DND-41 (cell line): ENCODE measurements at regions not wholly inside any gene's neighbourhood (a gene's known extent, or its start where the extent isn't known, plus 50 kb on each side); places are given as distances from the start of the nearest gene placed in this dataset.

Experiments
- EZH2 ChIP-seq: IDR thresholded peaks from 3 replicates; pipeline ENCODE4 v1.6.1; 2012; ENCODE audit warnings: borderline replicate concordance, low read depth, mild to moderate bottlenecking, moderate library complexity, low read length, inconsistent platforms; ENCODE audit not compliant: severe bottlenecking
- TF ChIP-seq, protein P1 (sequence below): IDR thresholded peaks from 2 replicates; pipeline ENCODE4 v1.5.1; 2012; ENCODE audit warnings: borderline replicate concordance, low read length, moderate library complexity, mild to moderate bottlenecking; ENCODE audit not compliant: poor library complexity, severe bottlenecking; ENCODE audit errors: extremely low read depth

DNA sequence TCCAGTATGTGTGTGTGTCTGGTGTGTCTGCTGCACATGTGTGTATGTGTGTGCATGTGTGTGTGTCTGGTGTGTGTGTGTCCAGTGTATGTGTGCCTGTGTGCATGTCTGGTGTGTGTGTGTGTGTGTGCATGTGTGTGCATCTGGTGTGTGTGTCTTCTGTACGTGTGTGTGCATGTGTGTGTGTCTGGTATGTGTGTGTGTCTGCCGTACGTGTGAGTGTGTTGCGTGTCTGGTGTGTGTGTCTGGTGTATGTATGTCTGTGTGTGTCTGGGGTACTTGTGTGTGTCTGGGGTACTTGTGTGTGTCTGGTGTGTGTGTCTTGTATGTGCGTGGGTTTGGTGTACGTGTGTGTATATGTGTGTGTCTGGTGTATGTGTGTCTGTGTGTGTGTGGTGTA, 289.1 kb upstream of the SHH start:
- TF ChIP-seq, protein P1, sequence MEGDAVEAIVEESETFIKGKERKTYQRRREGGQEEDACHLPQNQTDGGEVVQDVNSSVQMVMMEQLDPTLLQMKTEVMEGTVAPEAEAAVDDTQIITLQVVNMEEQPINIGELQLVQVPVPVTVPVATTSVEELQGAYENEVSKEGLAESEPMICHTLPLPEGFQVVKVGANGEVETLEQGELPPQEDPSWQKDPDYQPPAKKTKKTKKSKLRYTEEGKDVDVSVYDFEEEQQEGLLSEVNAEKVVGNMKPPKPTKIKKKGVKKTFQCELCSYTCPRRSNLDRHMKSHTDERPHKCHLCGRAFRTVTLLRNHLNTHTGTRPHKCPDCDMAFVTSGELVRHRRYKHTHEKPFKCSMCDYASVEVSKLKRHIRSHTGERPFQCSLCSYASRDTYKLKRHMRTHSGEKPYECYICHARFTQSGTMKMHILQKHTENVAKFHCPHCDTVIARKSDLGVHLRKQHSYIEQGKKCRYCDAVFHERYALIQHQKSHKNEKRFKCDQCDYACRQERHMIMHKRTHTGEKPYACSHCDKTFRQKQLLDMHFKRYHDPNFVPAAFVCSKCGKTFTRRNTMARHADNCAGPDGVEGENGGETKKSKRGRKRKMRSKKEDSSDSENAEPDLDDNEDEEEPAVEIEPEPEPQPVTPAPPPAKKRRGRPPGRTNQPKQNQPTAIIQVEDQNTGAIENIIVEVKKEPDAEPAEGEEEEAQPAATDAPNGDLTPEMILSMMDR = no peak
- no peak for TF ChIP-seq EZH2
